Endothelial cell of umbilical vein (primary cell): ENCODE measurements at regions not wholly inside any gene's neighbourhood (a gene's known extent, or its start where the extent isn't known, plus 50 kb on each side); places are given as distances from the start of the nearest gene placed in this dataset.

ENCODE experiments used
- BruUV-seq: library from RNA; stranded (reverse); fragments of 400-500 nt; replicated peaks from 2 replicates; lab custom pipeline; 2021; lab: Mats Ljungman, UMichigan
- CTCF ChIA-PET: fragments of 300-600, 350-600 bp; sonication (Branson Sonifier 250); formaldehyde crosslinking; loops from one replicate; lab custom pipeline; 2021; ENCODE audit warnings: antibody characterized with exemption, inconsistent platforms; lab: Charles Lee
- POLR2A ChIA-PET: fragments of 300-600, 350-600 bp; sonication (Branson Sonifier 250); formaldehyde crosslinking; loops from one replicate; lab custom pipeline; 2021; ENCODE audit warnings: antibody characterized with exemption, inconsistent platforms; lab: Charles Lee
- DNase-seq: peaks from one replicate; pipeline ENCODE4 v3.0.0-alpha.2; 2011; ENCODE audit warnings: low read depth, low spot score
- FAIRE-seq: peaks from 2 replicates; lab custom pipeline; 2011; peaks lifted over from hg19 to GRCh38; lab: Jason Lieb, UNC
- H2AFZ ChIP-seq: 2 replicates; pipeline ENCODE4 v1.6.0; 2012; ENCODE audit warnings: low read depth, low read length, control low read depth, inconsistent platforms
- H3K27ac ChIP-seq: 2 replicates; pipeline ENCODE4 v1.5.1; 2011; ENCODE audit warnings: low read depth, mild to moderate bottlenecking, control low read depth, low read length, moderate library complexity; ENCODE audit not compliant: insufficient read depth
- H3K27me3 ChIP-seq, 2 experiments: 2 replicates each; pipeline versions ENCODE4 v1.6.0 to v1.6.1; 2011; ENCODE audit warnings: low read length in 2 of 2, mixed read lengths in 1 of 2; ENCODE audit not compliant: control insufficient read depth in 2 of 2, insufficient read depth in 2 of 2
- H3K36me3 ChIP-seq, 2 experiments: 2 replicates in 1 of 2; 3 replicates in 1 of 2; pipeline ENCODE4 v1.5.1; 2011; ENCODE audit warnings: low read length in 2 of 2, mild to moderate bottlenecking in 1 of 2, moderate library complexity in 1 of 2; ENCODE audit not compliant: control insufficient read depth in 2 of 2, insufficient read depth in 2 of 2; ENCODE audit errors: extremely low read depth in 1 of 2
- H3K4me1 ChIP-seq: 3 replicates; pipeline ENCODE4 v1.5.1; 2011; ENCODE audit warnings: mild to moderate bottlenecking, low read length; ENCODE audit not compliant: control insufficient read depth, insufficient read depth; ENCODE audit errors: extremely low read depth
- H3K4me2 ChIP-seq: 2 replicates; pipeline ENCODE4 v1.6.1; 2011; ENCODE audit warnings: low read length, control low read depth, mixed read lengths; ENCODE audit not compliant: insufficient read depth
- H3K4me3 ChIP-seq, 3 experiments: fragments of 200-600 bp in 1 of 3; sonication (generic), shearing (Covaris generic) in 1 of 3; replicated peaks in 1 of 3; 2 replicates each; pipeline ENCODE4 v1.5.1; 2011 to 2016; ENCODE audit warnings: control low read depth in 3 of 3, low read length in 3 of 3, mild to moderate bottlenecking in 2 of 3, inconsistent platforms in 1 of 3, low read depth in 1 of 3, moderate library complexity in 1 of 3; ENCODE audit not compliant: insufficient read depth in 1 of 3
- H3K79me2 ChIP-seq: 2 replicates; pipeline ENCODE4 v1.6.0; 2012; ENCODE audit warnings: low read length, inconsistent platforms; ENCODE audit not compliant: control insufficient read depth, insufficient read depth
- H3K9ac ChIP-seq: replicated peaks from 2 replicates; pipeline ENCODE3; 2011; ENCODE audit warnings: low read length, control low read depth; ENCODE audit not compliant: insufficient read depth; ENCODE audit errors: extremely low read depth
- H3K9me1 ChIP-seq: replicated peaks from 3 replicates; pipeline ENCODE4 v1.6.0; 2011; ENCODE audit warnings: mild to moderate bottlenecking, low read length; ENCODE audit not compliant: control insufficient read depth, insufficient read depth; ENCODE audit errors: extremely low read depth
- H3K9me3 ChIP-seq: replicated peaks from 2 replicates; pipeline ENCODE4 v1.5.1; 2012; ENCODE audit warnings: low read length, inconsistent platforms; ENCODE audit not compliant: control insufficient read depth, insufficient read depth
- H4K20me1 ChIP-seq: replicated peaks from 2 replicates; pipeline ENCODE3; 2011; ENCODE audit warnings: mild to moderate bottlenecking, low read length; ENCODE audit not compliant: control insufficient read depth, insufficient read depth; ENCODE audit errors: extremely low read depth
- CTCF ChIP-seq, 2 donors: IDR thresholded peaks; 1 replicate in 1 of 2; 2 replicates in 1 of 2; pipeline ENCODE4 v1.5.1; 2011; ENCODE audit warnings: low read length in 2 of 2, mild to moderate bottlenecking in 2 of 2, moderate library complexity in 2 of 2, control low read depth in 1 of 2, inconsistent platforms in 1 of 2, low read depth in 1 of 2; ENCODE audit not compliant: insufficient read depth in 1 of 2; ENCODE audit errors: extremely low read depth in 1 of 2
- EZH2 ChIP-seq: IDR thresholded peaks from 2 replicates; pipeline ENCODE4 v1.6.1; 2012; ENCODE audit warnings: borderline replicate concordance, low read depth, mild to moderate bottlenecking, moderate library complexity, low read length, inconsistent platforms; ENCODE audit not compliant: severe bottlenecking
- FOS ChIP-seq: IDR thresholded peaks from 2 replicates; pipeline ENCODE4 v1.6.1; 2011; ENCODE audit warnings: mild to moderate bottlenecking, low read length, moderate library complexity, borderline replicate concordance; ENCODE audit not compliant: insufficient read depth
- GATA2 ChIP-seq: IDR thresholded peaks from 2 replicates; pipeline ENCODE4 v1.7.0; 2011; ENCODE audit warnings: low read depth, mild to moderate bottlenecking, moderate library complexity, mixed read lengths, low read length; ENCODE audit not compliant: insufficient read length, insufficient read depth
- JUN ChIP-seq: IDR thresholded peaks from 2 replicates; pipeline ENCODE4 v1.6.1; 2011; ENCODE audit warnings: borderline replicate concordance, low read depth; ENCODE audit not compliant: insufficient read length, insufficient read depth
- MAX ChIP-seq: IDR thresholded peaks from 2 replicates; pipeline ENCODE4 v1.6.1; 2011; ENCODE audit not compliant: insufficient read depth, insufficient read length
- MYC ChIP-seq: IDR thresholded peaks from one replicate; pipeline ENCODE4 v1.6.1; 2011; ENCODE audit warnings: mild to moderate bottlenecking, low read depth, low read length
- POLR2A ChIP-seq: IDR thresholded peaks from 2 replicates; pipeline ENCODE4 v1.6.1; 2012; ENCODE audit warnings: low read depth, mild to moderate bottlenecking, control low read depth, low read length
- POLR2AphosphoS5 ChIP-seq: IDR thresholded peaks from 2 replicates; pipeline ENCODE4 v1.6.1; 2012; ENCODE audit warnings: low read depth, mild to moderate bottlenecking, control low read depth, low read length, moderate library complexity; ENCODE audit not compliant: insufficient read depth
- dilution Hi-C: fragments of 300-500 bp; cut with MboI; formaldehyde crosslinking; loops from one replicate; pipeline ENCODE4 v1.15.0; 2019; ENCODE audit warnings: low sequenced_read_pairs; ENCODE audit not compliant: extremely low pct_ligation_motif_present
- intact Hi-C: fragments of 100-400 bp; cut with micrococcal nuclease; formaldehyde crosslinking; loops from one replicate; pipeline ENCODE4 v1.10.0; 2022

DNA sequence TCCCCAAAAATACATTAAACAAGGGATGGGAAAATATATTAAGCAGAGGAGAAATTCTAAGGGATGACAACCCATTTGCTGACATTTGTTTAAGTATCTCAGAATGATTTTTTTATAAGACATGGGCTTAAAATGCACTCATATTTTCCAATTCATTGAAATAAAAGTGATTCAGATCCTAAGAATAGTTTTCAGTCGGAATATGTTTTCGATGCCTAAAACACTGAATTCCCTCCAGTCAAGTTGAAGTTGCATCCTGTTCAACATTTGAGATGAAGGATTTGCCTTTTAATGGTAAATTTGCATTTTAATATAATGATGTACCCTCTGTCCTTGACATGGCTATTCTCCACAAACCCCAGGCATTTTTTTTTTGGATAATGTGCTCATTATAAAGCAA, 79.3 kb downstream of the PTCHD4 start:
- dilution Hi-C loops (no loop called here), intact Hi-C loops (no loop called here)
- Histone ChIP-seq H3K27me3 (no peaks in the 10 kb centered on the region), H3K36me3 (no peaks in the 10 kb centered on the region), H3K9me3 (no peaks in the 10 kb centered on the region), H3K4me2 (no peak overlapping the region), H4K20me1 (no peaks in the 10 kb centered on the region), H3K79me2 (no peaks in the 10 kb centered on the region), H3K9me1 (no peaks in the 10 kb centered on the region), H3K9ac (no peak overlapping the region), H2AFZ (no peak overlapping the region), H3K27ac (peak overlapping the region; percentile 20), H3K4me1 (no peaks in the 10 kb centered on the region), H3K4me3 (no peak overlapping the region)
- FAIRE-seq (no peak), DNase-seq (no peak)
- ChIA-PET POLR2A (no interaction called here), CTCF (interaction anchor here (1.0 to 1.3 kb wide), 2 partner anchors 8 to 14 kb away, joined by 4 read pairs; no protein-coding TSS in a partner anchor)
- no TSS peak for BruUV-seq
- TF ChIP-seq FOS (no peak), GATA2 (no peak), MAX (no peak), POLR2AphosphoS5 (no peak), EZH2 (no peak), JUN (no peak), MYC (no peak), POLR2A (no peak), CTCF (IDR thresholded peaks at IDR 0.05; ENCODE audit: extremely low read depth in 1 of 2, insufficient read depth in 1 of 2, low read depth in 1 of 2, low read length in 2 of 2) (no peak)
